ENCODE measurements at regions not wholly inside any gene's neighbourhood (a gene's known extent, or its start where the extent isn't known, plus 50 kb on each side); places are given as distances from the start of the nearest gene placed in this dataset.

- in situ Hi-C loops (cut with MboI; ENCODE audit: low sequenced_read_pairs): no loop called here
These were observed 390.4 kb downstream of the SHISA9 start for GRCh38 chr16:13291591-13292333.

GRCh38 chr16:13296206-13296605 is 394.8 kb downstream of the SHISA9 start:
- in situ Hi-C loops (cut with MboI; ENCODE audit: low sequenced_read_pairs): no loop called here

- in situ Hi-C loops (cut with MboI; ENCODE audit: low sequenced_read_pairs): no loop called here
These were observed 397.3 kb downstream of the SHISA9 start for GRCh38 chr16:13298666-13299065.

- in situ Hi-C loops (cut with MboI; ENCODE audit: low sequenced_read_pairs): no loop called here
These were observed 398.9 kb downstream of the SHISA9 start for GRCh38 chr16:13300066-13300840.

GRCh38 chr16:13305019-13305755 is 403.8 kb downstream of the SHISA9 start:
- in situ Hi-C loops (cut with MboI; ENCODE audit: low sequenced_read_pairs): no loop called here

- in situ Hi-C loops (cut with MboI; ENCODE audit: low sequenced_read_pairs): no loop called here
These were observed 405.0 kb downstream of the SHISA9 start for GRCh38 chr16:13306161-13306995.

- in situ Hi-C loops (cut with MboI; ENCODE audit: low sequenced_read_pairs): no loop called here
These were observed 405.9 kb downstream of the SHISA9 start for GRCh38 chr16:13307255-13307654.

GRCh38 chr16:13307851-13308250 is 406.5 kb downstream of the SHISA9 start:
- in situ Hi-C loops (cut with MboI; ENCODE audit: low sequenced_read_pairs): no loop called here

GRCh38 chr16:13312063-13312462 is 410.7 kb downstream of the SHISA9 start:
- in situ Hi-C loops (cut with MboI; ENCODE audit: low sequenced_read_pairs): no loop called here

- in situ Hi-C loops (cut with MboI; ENCODE audit: low sequenced_read_pairs): no loop called here
These were observed 412.0 kb downstream of the SHISA9 start for GRCh38 chr16:13313351-13313750.

GRCh38 chr16:13314633-13315032 is 413.2 kb downstream of the SHISA9 start:
- in situ Hi-C loops (cut with MboI; ENCODE audit: low sequenced_read_pairs): no loop called here

GRCh38 chr16:13315642-13316427 is 414.4 kb downstream of the SHISA9 start:
- in situ Hi-C loops (cut with MboI; ENCODE audit: low sequenced_read_pairs): no loop called here

- in situ Hi-C loops (cut with MboI; ENCODE audit: low sequenced_read_pairs): no loop called here
These were observed 420.9 kb downstream of the SHISA9 start for GRCh38 chr16:13322336-13322735.

- in situ Hi-C loops (cut with MboI; ENCODE audit: low sequenced_read_pairs): no loop called here
These were observed 423.5 kb downstream of the SHISA9 start for GRCh38 chr16:13324851-13325250.

- in situ Hi-C loops (cut with MboI; ENCODE audit: low sequenced_read_pairs): no loop called here
These were observed 424.0 kb downstream of the SHISA9 start for GRCh38 chr16:13325396-13325795.

GRCh38 chr16:13331918-13332317 is 430.5 kb downstream of the SHISA9 start:
- in situ Hi-C loops (cut with MboI; ENCODE audit: low sequenced_read_pairs): no loop called here

- in situ Hi-C loops (cut with MboI; ENCODE audit: low sequenced_read_pairs): no loop called here
These were observed 431.4 kb downstream of the SHISA9 start for GRCh38 chr16:13332713-13333255.

GRCh38 chr16:13333336-13333735 is 431.9 kb downstream of the SHISA9 start:
- in situ Hi-C loops (cut with MboI; ENCODE audit: low sequenced_read_pairs): no loop called here

GRCh38 chr16:13335879-13336278 is 434.5 kb downstream of the SHISA9 start:
- in situ Hi-C loops (cut with MboI; ENCODE audit: low sequenced_read_pairs): no loop called here

- in situ Hi-C loops (cut with MboI; ENCODE audit: low sequenced_read_pairs): no loop called here
These were observed 434.9 kb downstream of the SHISA9 start for GRCh38 chr16:13336335-13336734.
